Astrocyte of the cerebellum (primary cell): ENCODE measurements at regions not wholly inside any gene's neighbourhood (a gene's known extent, or its start where the extent isn't known, plus 50 kb on each side); places are given as distances from the start of the nearest gene placed in this dataset.
"Not testable (repeated sequence)": the region's sequence is repeated elsewhere in the genome, so short reads cannot be mapped to it uniquely, and the experiment has no call there.

Experiments used
- DNase-seq: peaks from one replicate; pipeline ENCODE4 v3.0.0-alpha.2; 2011; ENCODE audit warnings: low read depth
- H3K4me3 ChIP-seq: 2 replicates; pipeline ENCODE4 v1.5.1; 2011; ENCODE audit warnings: mild to moderate bottlenecking, low read depth, low read length, moderate library complexity
- CTCF ChIP-seq: IDR thresholded peaks from 2 replicates; pipeline ENCODE4 v1.5.1; 2012; ENCODE audit warnings: low read length, low read depth, moderate library complexity, mild to moderate bottlenecking; ENCODE audit errors: missing control alignments
- in situ Hi-C: cut with HindIII; loops from 2 replicates; pipeline ENCODE4 v1.10.0; 2017; ENCODE audit warnings: low sequenced_read_pairs

GRCh38 chr1:220942278-220942677, 63.0 kb downstream of the HLX start:
- no peak for DNase-seq
- no peak overlapping the region for H3K4me3 ChIP-seq
- TF ChIP-seq CTCF: no peak
- in situ Hi-C loops: no loop called here

GRCh38 chr1:220942914-220943313, 63.7 kb downstream of the HLX start:
- in situ Hi-C loops, DNase-seq, H3K4me3 ChIP-seq: not testable (repeated sequence)

- no peak overlapping the region for H3K4me3 ChIP-seq
- DNase-seq: no peak
- in situ Hi-C loops: no loop called here
- no peak for TF ChIP-seq CTCF
Observed at GRCh38 chr1:220943319-220943996, 64.2 kb downstream of the HLX start.

GRCh38 chr1:220950576-220950975, 71.3 kb downstream of the HLX start:
- TF ChIP-seq CTCF: no peak
- no peak for DNase-seq
- no peak overlapping the region for H3K4me3 ChIP-seq
- in situ Hi-C loops: no loop called here

- no peak overlapping the region for H3K4me3 ChIP-seq
- in situ Hi-C loops: no loop called here
- TF ChIP-seq CTCF: no peak
- no peak for DNase-seq
Observed at GRCh38 chr1:220952961-220953643, 73.9 kb downstream of the HLX start.

- TF ChIP-seq CTCF: no peak
- in situ Hi-C loops: no loop called here
- H3K4me3 ChIP-seq: no peak overlapping the region
- peak; percentile 9 for DNase-seq
Observed at GRCh38 chr1:220954321-220955075, 75.3 kb downstream of the HLX start.

- H3K4me3 ChIP-seq: no peak overlapping the region
- DNase-seq: no peak
- TF ChIP-seq CTCF: no peak
- in situ Hi-C loops: no loop called here
Observed at GRCh38 chr1:220955116-220955515, 75.9 kb downstream of the HLX start.
